AG09319 (cell line): ENCODE measurements at regions not wholly inside any gene's neighbourhood (a gene's known extent, or its start where the extent isn't known, plus 50 kb on each side); places are given as distances from the start of the nearest gene placed in this dataset.

ENCODE experiments used
- DNase-seq: peaks from one replicate; pipeline ENCODE4 v3.0.0-alpha.2; 2010; ENCODE audit warnings: low read depth; ENCODE audit errors: extremely low read depth
- TF ChIP-seq, protein P1 (sequence below): IDR thresholded peaks from 2 replicates; pipeline ENCODE4 v1.5.1; 2011; ENCODE audit warnings: low read depth, mild to moderate bottlenecking, inconsistent platforms, low read length, moderate library complexity

DNA sequence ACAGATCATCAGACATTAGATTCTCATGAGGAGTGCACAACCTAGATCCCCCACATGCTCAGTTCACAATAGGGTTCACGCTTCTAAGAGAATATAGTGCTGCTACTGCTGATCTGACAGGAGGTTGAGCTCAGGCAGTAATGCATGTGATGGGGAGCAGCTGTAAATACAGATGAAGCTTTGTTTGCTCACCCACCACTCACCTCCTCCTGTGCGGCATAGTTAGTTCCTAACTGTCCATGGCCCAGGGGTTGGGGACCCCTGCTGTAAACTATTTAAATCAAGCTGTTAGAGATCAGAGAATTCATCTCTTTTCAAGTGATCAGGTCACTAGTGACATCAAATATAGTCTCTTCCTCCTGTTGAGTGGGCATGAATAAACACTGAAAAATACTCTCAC lies 88.8 kb upstream of the ACVR2A start:
- no peak for DNase-seq
- TF ChIP-seq, protein P1, sequence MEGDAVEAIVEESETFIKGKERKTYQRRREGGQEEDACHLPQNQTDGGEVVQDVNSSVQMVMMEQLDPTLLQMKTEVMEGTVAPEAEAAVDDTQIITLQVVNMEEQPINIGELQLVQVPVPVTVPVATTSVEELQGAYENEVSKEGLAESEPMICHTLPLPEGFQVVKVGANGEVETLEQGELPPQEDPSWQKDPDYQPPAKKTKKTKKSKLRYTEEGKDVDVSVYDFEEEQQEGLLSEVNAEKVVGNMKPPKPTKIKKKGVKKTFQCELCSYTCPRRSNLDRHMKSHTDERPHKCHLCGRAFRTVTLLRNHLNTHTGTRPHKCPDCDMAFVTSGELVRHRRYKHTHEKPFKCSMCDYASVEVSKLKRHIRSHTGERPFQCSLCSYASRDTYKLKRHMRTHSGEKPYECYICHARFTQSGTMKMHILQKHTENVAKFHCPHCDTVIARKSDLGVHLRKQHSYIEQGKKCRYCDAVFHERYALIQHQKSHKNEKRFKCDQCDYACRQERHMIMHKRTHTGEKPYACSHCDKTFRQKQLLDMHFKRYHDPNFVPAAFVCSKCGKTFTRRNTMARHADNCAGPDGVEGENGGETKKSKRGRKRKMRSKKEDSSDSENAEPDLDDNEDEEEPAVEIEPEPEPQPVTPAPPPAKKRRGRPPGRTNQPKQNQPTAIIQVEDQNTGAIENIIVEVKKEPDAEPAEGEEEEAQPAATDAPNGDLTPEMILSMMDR, result no peak

DNA sequence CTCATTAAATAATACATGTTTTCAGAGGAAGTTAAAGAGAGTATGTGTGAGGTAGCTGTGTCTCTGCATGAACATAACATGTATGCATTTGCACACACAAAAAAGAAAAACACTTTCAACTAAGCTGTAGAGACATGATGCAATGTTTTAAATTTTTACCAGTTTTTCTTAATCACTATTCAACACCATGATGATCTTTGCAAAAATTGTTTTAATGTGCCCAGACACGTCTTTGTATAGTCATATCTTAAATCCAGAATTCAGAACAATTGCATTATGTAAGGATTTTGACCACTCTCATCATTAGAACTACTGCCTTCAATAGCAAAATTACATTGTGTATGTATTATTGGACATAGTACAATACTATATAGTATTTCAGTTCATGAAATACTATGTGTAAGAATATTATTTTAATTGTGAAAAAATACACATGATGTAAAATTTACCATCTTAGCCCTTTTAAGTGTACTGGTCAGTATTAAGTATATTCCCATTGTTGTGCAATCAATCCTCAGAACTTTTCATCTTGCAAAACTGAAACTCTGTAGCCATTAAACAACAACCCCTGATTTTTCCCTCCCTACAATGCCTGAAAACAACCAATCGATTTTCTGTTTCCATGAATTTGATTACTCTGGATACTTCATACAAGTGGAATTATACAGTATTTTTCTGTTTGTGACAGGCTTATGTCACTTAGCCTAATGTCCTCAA lies 104.5 kb upstream of the ACVR2A start:
- TF ChIP-seq, protein P1, result no peak
- no peak for DNase-seq

DNA sequence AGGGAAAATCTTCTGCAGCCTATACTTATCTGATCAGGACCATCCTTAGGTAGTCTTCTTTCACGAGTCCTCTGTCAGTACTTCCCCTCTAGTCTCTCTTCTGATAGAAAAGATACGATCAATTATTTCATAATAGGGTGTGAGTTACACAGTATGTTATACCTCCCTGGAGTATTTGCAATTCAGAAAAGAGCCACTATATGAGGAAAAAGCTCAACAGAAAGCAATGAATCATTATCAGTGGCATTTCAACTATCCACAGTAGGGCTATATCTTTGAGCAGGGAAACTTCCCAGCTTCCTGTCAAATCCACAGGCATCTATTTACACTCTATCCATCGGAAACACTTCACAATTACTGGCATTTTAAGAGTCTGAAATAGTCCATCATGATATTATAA lies 105.3 kb upstream of the ACVR2A start:
- TF ChIP-seq, protein P1, result no peak
- DNase-seq, result no peak

DNA sequence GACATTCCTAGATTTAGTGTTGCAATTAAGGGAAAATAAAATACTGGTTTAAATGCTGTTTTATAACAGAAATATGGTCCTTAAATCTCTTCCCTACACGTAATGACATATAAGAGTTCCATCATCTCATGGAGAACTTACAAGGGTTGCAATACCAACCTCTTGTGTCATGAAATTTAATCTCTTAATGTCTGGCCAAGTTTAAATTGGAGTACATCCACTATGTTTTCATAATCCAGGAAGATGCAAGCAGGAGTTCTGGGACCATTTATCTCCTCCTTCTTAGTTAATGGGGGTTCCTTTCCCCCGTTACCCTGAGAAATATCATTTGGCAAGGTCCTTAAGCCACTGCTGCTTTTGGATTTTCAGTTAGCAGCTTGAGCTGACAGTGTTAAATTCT lies 126.0 kb upstream of the ACVR2A start:
- TF ChIP-seq, protein P1, result no peak

DNA sequence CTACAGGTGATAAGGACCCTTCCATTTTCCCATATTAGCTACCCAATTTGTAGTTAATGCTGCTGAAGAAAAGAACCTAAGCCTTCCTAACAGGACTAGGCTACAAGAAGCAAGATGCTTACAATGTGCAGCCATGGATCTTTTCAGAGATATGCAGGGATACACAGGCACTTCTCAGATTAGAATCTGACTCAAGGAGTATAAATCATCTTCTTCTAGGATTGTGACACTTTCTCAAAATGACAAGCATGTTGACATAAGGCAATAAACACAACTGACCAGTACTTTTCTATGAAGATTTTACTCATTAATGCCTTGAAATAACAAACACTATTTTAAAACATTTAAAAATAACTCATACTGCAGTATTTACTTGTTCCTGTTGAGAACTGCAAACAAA lies 127.9 kb upstream of the ACVR2A start:
- DNase-seq, result no peak
- TF ChIP-seq, protein P1, result no peak

More for the DNA sequence above, 126.0 kb upstream of the ACVR2A start:
- DNase-seq, result no peak

DNA sequence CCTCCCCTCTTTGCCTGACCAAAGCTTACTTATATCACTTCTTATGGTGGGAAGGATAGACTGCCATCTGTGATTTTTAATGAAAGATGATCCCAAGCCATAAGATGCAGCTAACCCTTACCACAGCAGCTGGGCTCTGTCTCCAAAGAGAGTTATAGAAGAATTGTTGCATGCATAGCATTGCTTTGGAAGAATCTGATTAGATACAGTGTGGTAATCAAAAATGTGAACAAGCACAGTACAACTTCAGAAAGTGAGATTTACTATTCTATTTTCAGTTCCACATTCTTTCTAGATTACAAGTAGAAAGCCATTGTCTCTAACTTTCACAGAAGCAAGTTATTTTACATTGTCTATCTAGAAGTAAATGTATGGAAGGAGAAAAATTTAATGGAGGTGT lies 129.0 kb upstream of the ACVR2A start:
- TF ChIP-seq, protein P1, result no peak
- DNase-seq, result no peak

DNA sequence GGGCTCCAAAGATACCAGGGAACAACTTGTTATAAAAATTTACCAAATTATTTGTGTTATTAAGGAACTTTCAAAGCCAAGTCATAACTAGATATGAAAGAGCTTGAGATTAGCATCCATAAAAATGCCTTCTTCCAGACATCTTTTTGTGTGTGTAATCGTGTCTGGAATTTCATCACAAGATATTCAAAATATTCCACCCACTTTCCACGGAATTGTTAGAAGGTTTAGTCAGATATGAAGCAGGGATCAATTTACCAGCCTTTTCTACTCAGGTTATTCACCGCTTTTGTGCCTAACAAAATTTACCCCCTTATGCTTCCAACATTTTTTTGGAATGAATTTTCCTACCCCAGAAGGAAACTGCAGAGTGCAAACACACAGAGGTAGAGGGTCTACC lies 130.2 kb upstream of the ACVR2A start:
- no peak for DNase-seq
- TF ChIP-seq, protein P1, result no peak
